ENCODE measurements at regions not wholly inside any gene's neighbourhood (a gene's known extent, or its start where the extent isn't known, plus 50 kb on each side); places are given as distances from the start of the nearest gene placed in this dataset.

DNA sequence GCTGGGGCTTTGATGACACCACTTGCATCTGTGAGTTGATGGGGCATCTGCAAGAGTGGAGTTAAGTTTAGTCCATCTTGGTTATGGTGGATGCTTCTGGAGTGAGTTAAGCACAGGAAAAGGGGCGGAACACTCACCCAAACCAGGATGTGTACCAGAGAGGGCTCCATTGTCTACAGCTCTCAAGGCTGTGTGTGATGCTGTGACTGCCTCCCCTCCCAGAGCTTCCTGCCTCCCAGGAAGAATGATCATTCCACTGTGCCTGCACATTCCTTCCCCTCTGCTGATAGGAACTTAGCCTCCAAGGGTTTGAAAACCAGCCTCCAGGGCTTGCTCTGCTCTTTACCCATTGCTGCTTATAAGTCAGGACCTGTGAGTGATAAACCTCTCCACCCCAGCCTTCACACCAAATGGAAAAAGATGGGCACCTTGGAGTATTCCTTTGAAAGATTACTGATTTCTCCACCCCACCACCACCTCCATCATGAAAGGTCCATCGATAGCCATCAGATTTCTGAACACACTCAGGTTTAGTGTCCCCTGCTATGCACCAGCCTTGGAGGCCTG lies 160.1 kb upstream of the SPRY4 start:
- Histone ChIP-seq H3K9me3 (replicated peaks; ENCODE audit: control insufficient read depth, insufficient read depth, low read length) (no peaks in the 10 kb centered on the region), H3K4me2 (ENCODE audit: insufficient read depth, low read length) (no peak overlapping the region), H4K20me1 (replicated peaks; ENCODE audit: control insufficient read depth, extremely low read depth, insufficient read depth, low read length) (no peaks in the 10 kb centered on the region), H3K9me1 (replicated peaks; ENCODE audit: control insufficient read depth, extremely low read depth, insufficient read depth, low read length) (no peaks in the 10 kb centered on the region), H3K27me3 (ENCODE audit: control insufficient read depth in 2 of 2, insufficient read depth in 2 of 2, low read length in 2 of 2) (no peaks in the 10 kb centered on the region), H3K36me3 (ENCODE audit: control insufficient read depth in 2 of 2, extremely low read depth in 1 of 2, insufficient read depth in 2 of 2, low read length in 2 of 2) (no peaks in the 10 kb centered on the region), H3K4me1 (ENCODE audit: control insufficient read depth, extremely low read depth, insufficient read depth, low read length) (peaks cover 7% of the 10 kb centered on the region), H3K27ac (ENCODE audit: insufficient read depth, low read depth, low read length) (no peak overlapping the region), H3K4me3 (replicated peaks in 1 of 3; ENCODE audit: insufficient read depth in 1 of 3, low read depth in 1 of 3, low read length in 3 of 3) (no peak overlapping the region), H2AFZ (ENCODE audit: low read depth, low read length) (no peak overlapping the region), H3K79me2 (ENCODE audit: control insufficient read depth, insufficient read depth, low read length) (no peaks in the 10 kb centered on the region), H3K9ac (replicated peaks; ENCODE audit: extremely low read depth, insufficient read depth, low read length) (no peak overlapping the region)
- POLR2A ChIA-PET, result no interaction called here
- TF ChIP-seq MYC (IDR thresholded peaks at IDR 0.05; ENCODE audit: low read depth, low read length) (no peak), EZH2 (IDR thresholded peaks at IDR 0.05; ENCODE audit: borderline replicate concordance, low read depth, low read length, severe bottlenecking) (no peak), JUN (IDR thresholded peaks at IDR 0.05; ENCODE audit: borderline replicate concordance, insufficient read depth, insufficient read length, low read depth) (no peak), FOS (IDR thresholded peaks at IDR 0.05; ENCODE audit: borderline replicate concordance, insufficient read depth, low read length) (no peak), POLR2AphosphoS5 (IDR thresholded peaks at IDR 0.05; ENCODE audit: insufficient read depth, low read depth, low read length) (no peak), POLR2A (IDR thresholded peaks at IDR 0.05; ENCODE audit: low read depth, low read length) (no peak), GATA2 (IDR thresholded peaks at IDR 0.05; ENCODE audit: insufficient read depth, insufficient read length, low read depth, low read length) (no peak)
- TF ChIP-seq, protein P1, sequence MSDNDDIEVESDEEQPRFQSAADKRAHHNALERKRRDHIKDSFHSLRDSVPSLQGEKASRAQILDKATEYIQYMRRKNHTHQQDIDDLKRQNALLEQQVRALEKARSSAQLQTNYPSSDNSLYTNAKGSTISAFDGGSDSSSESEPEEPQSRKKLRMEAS (IDR thresholded peaks at IDR 0.05; ENCODE audit: insufficient read depth, insufficient read length), result no peak
- TF ChIP-seq, protein P2, sequence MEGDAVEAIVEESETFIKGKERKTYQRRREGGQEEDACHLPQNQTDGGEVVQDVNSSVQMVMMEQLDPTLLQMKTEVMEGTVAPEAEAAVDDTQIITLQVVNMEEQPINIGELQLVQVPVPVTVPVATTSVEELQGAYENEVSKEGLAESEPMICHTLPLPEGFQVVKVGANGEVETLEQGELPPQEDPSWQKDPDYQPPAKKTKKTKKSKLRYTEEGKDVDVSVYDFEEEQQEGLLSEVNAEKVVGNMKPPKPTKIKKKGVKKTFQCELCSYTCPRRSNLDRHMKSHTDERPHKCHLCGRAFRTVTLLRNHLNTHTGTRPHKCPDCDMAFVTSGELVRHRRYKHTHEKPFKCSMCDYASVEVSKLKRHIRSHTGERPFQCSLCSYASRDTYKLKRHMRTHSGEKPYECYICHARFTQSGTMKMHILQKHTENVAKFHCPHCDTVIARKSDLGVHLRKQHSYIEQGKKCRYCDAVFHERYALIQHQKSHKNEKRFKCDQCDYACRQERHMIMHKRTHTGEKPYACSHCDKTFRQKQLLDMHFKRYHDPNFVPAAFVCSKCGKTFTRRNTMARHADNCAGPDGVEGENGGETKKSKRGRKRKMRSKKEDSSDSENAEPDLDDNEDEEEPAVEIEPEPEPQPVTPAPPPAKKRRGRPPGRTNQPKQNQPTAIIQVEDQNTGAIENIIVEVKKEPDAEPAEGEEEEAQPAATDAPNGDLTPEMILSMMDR (IDR thresholded peaks at IDR 0.05; ENCODE audit: extremely low read depth in 1 of 2, insufficient read depth in 1 of 2, low read depth in 1 of 2, low read length in 2 of 2), result no peak
- dilution Hi-C loops (cut with MboI; ENCODE audit: extremely low pct_ligation_motif_present, low sequenced_read_pairs), result no loop called here
- FAIRE-seq (peak; percentile 77), DNase-seq (ENCODE audit: low read depth, low spot score) (no peak)
- no TSS peak for BruUV-seq (replicated peaks)
- CTCF ChIA-PET, result interaction anchor here (1.5 kb wide), 1 partner anchor 8 kb away, joined by 10 read pairs; no protein-coding TSS in a partner anchor
- intact Hi-C loops (cut with micrococcal nuclease), result no loop called here
